Prostate gland (tissue), 1 donor: ENCODE measurements at regions not wholly inside any gene's neighbourhood (a gene's known extent, or its start where the extent isn't known, plus 50 kb on each side); places are given as distances from the start of the nearest gene placed in this dataset.

Source experiments
- POLR2A ChIP-seq: fragments of 450-650 bp; IDR thresholded peaks from one replicate; pipeline ENCODE4 v1.6.1; 2016; ENCODE audit warnings: antibody characterized with exemption, mild to moderate bottlenecking
- POLR2AphosphoS5 ChIP-seq: sonication (generic); formaldehyde crosslinking; IDR thresholded peaks from one replicate; pipeline ENCODE4 v1.6.1; 2017; ENCODE audit warnings: antibody characterized with exemption

DNA sequence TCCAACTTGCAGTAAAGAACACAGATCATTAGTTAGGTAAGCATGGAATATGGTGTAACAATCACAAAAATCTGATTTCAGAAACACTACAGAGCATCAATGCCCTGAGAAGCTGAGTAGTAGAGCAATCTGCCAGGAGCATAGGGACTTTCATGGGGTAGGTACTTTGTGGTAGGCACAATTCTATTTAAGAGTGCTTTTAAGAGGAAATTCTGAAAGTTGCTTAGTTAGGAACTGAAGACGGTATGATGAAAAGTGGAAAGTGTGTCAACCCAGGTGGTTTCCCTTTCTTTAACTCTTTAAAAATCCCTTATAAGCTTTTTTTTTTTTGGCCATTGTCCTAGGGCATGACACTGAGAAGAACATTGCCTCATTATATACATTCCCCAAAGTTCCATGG, 535.7 kb upstream of the FBXO33 start:
- TF ChIP-seq POLR2AphosphoS5, result no peak
- TF ChIP-seq POLR2A, result no peak
